ENCODE measurements at regions not wholly inside any gene's neighbourhood (a gene's known extent, or its start where the extent isn't known, plus 50 kb on each side); places are given as distances from the start of the nearest gene placed in this dataset.

- Histone ChIP-seq H3K4me1 (ENCODE audit: control insufficient read depth, extremely low read depth, insufficient read depth, low read length) (no peaks in the 10 kb centered on the region), H3K9me3 (ENCODE audit: control insufficient read depth, low read depth, low read length) (no peaks in the 10 kb centered on the region), H3K9me1 (ENCODE audit: control insufficient read depth, extremely low read depth, insufficient read depth, low read length) (no peaks in the 10 kb centered on the region), H2AFZ (ENCODE audit: control insufficient read depth, low read length) (no peak overlapping the region), H3K27me3 (ENCODE audit: control insufficient read depth, extremely low read depth, insufficient read depth, low read length) (no peaks in the 10 kb centered on the region), H3K79me2 (ENCODE audit: control insufficient read depth, insufficient read depth, low read length) (no peaks in the 10 kb centered on the region), H3K36me3 (ENCODE audit: control insufficient read depth in 2 of 2, extremely low read depth in 1 of 2, insufficient read depth in 2 of 2, low read length in 2 of 2) (no peaks in the 10 kb centered on the region), H3K4me2 (ENCODE audit: control insufficient read depth, extremely low read depth, insufficient read depth, low read depth, low read length) (no peak overlapping the region), H3K27ac (ENCODE audit: control insufficient read depth, insufficient read depth, low read length) (no peak overlapping the region), H3K9ac (ENCODE audit: control insufficient read depth, extremely low read depth, insufficient read depth, low read length) (no peak overlapping the region), H4K20me1 (ENCODE audit: control insufficient read depth, extremely low read depth, insufficient read depth, low read length) (no peaks in the 10 kb centered on the region), H3K4me3 (ENCODE audit: control insufficient read depth in 2 of 3, extremely low read depth in 1 of 3, insufficient read depth in 2 of 3, low read depth in 1 of 3, low read length in 3 of 3) (no peak overlapping the region)
- DNase-seq (ENCODE audit: low read depth, low spot score) = no peak
- dilution Hi-C loops (cut with MboI; ENCODE audit: extremely low pct_ligation_motif_present, low sequenced_read_pairs) = no loop called here
- TF ChIP-seq CTCF (optimal IDR thresholded peaks at IDR 0.05 in 1 of 3, IDR thresholded peaks at IDR 0.05 in 1 of 3, conservative IDR thresholded peaks at IDR 0.05 in 1 of 3; ENCODE audit: extremely low read depth in 1 of 3, insufficient read depth in 2 of 3, low read length in 3 of 3) (no peak), EZH2 (IDR thresholded peaks at IDR 0.05; ENCODE audit: low read length) (no peak)
- FAIRE-seq = no peak
These were observed 226.8 kb downstream of the C6orf118 start for GRCh38 chr6:165082636-165083035.

- FAIRE-seq = no peak
- Histone ChIP-seq H3K27ac (ENCODE audit: control insufficient read depth, insufficient read depth, low read length) (no peak overlapping the region), H3K9me1 (ENCODE audit: control insufficient read depth, extremely low read depth, insufficient read depth, low read length) (no peaks in the 10 kb centered on the region), H3K4me3 (ENCODE audit: control insufficient read depth in 2 of 3, extremely low read depth in 1 of 3, insufficient read depth in 2 of 3, low read depth in 1 of 3, low read length in 3 of 3) (no peak overlapping the region), H3K4me1 (ENCODE audit: control insufficient read depth, extremely low read depth, insufficient read depth, low read length) (no peaks in the 10 kb centered on the region), H3K27me3 (ENCODE audit: control insufficient read depth, extremely low read depth, insufficient read depth, low read length) (no peaks in the 10 kb centered on the region), H3K9ac (ENCODE audit: control insufficient read depth, extremely low read depth, insufficient read depth, low read length) (no peak overlapping the region), H2AFZ (ENCODE audit: control insufficient read depth, low read length) (no peak overlapping the region), H3K79me2 (ENCODE audit: control insufficient read depth, insufficient read depth, low read length) (no peaks in the 10 kb centered on the region), H3K4me2 (ENCODE audit: control insufficient read depth, extremely low read depth, insufficient read depth, low read depth, low read length) (no peak overlapping the region), H4K20me1 (ENCODE audit: control insufficient read depth, extremely low read depth, insufficient read depth, low read length) (no peaks in the 10 kb centered on the region), H3K36me3 (ENCODE audit: control insufficient read depth in 2 of 2, extremely low read depth in 1 of 2, insufficient read depth in 2 of 2, low read length in 2 of 2) (no peaks in the 10 kb centered on the region), H3K9me3 (ENCODE audit: control insufficient read depth, low read depth, low read length) (no peaks in the 10 kb centered on the region)
- TF ChIP-seq EZH2 (IDR thresholded peaks at IDR 0.05; ENCODE audit: low read length) (no peak), CTCF (optimal IDR thresholded peaks at IDR 0.05 in 1 of 3, IDR thresholded peaks at IDR 0.05 in 1 of 3, conservative IDR thresholded peaks at IDR 0.05 in 1 of 3; ENCODE audit: extremely low read depth in 1 of 3, insufficient read depth in 2 of 3, low read length in 3 of 3) (no peak)
- dilution Hi-C loops (cut with MboI; ENCODE audit: extremely low pct_ligation_motif_present, low sequenced_read_pairs) = no loop called here
- DNase-seq (ENCODE audit: low read depth, low spot score) = no peak
These were observed 227.4 kb downstream of the C6orf118 start for GRCh38 chr6:165081944-165082532.

Measured in keratinocyte (primary cell).